Neural cell (in vitro differentiated cells): ENCODE measurements at regions not wholly inside any gene's neighbourhood (a gene's known extent, or its start where the extent isn't known, plus 50 kb on each side); places are given as distances from the start of the nearest gene placed in this dataset.

Experiments used
- H2AFZ ChIP-seq: fragments of 200-600, 300-800 bp; sonication (generic), shearing (Covaris generic); 2 replicates; pipeline ENCODE4 v1.6.0; 2014; ENCODE audit warnings: low read depth, mild to moderate bottlenecking, antibody characterized with exemption, low read length, moderate library complexity
- H3F3A ChIP-seq: fragments of 200-600 bp; shearing (Covaris generic); 2 replicates; pipeline ENCODE4 v1.6.1; 2016; ENCODE audit warnings: mild to moderate bottlenecking, moderate library complexity, mixed read lengths, antibody characterized with exemption, low read length; ENCODE audit not compliant: insufficient read depth, poor library complexity, severe bottlenecking
- H3K27ac ChIP-seq: fragments of 200-600, 300-800 bp; sonication (generic), shearing (Covaris generic); 2 replicates; pipeline ENCODE4 v1.5.1; 2014; ENCODE audit warnings: mild to moderate bottlenecking, low read length, moderate library complexity
- H3K27me3 ChIP-seq: fragments of 300-800, 200-600 bp; sonication (generic), shearing (Covaris generic); 2 replicates; pipeline ENCODE4 v1.6.0; 2014; ENCODE audit warnings: mild to moderate bottlenecking, low read depth, low read length, moderate library complexity; ENCODE audit not compliant: insufficient read depth
- H3K36me3 ChIP-seq: fragments of 300-800, 200-600 bp; sonication (generic), shearing (Covaris generic); 2 replicates; pipeline ENCODE4 v1.5.1; 2014; ENCODE audit warnings: mild to moderate bottlenecking, antibody characterized with exemption, low read length, moderate library complexity; ENCODE audit not compliant: insufficient read depth
- H3K4me2 ChIP-seq: fragments of 300-800, 200-600 bp; sonication (generic), shearing (Covaris generic); 2 replicates; pipeline ENCODE4 v1.6.0; 2014; ENCODE audit warnings: mild to moderate bottlenecking, low read length
- H3K4me3 ChIP-seq: fragments of 300-800, 200-600 bp; sonication (generic), shearing (Covaris generic); 2 replicates; pipeline ENCODE4 v1.5.1; 2014; ENCODE audit warnings: mild to moderate bottlenecking, low read length, moderate library complexity
- H3K79me2 ChIP-seq: fragments of 200-600 bp; shearing (Covaris generic); replicated peaks from 2 replicates; pipeline ENCODE4 v1.6.0; 2014; ENCODE audit warnings: mild to moderate bottlenecking, low read length, moderate library complexity; ENCODE audit not compliant: insufficient read depth
- H3K9ac ChIP-seq: fragments of 300-800, 200-600 bp; sonication (generic), shearing (Covaris generic); 2 replicates; pipeline ENCODE4 v1.6.1; 2016; ENCODE audit warnings: mild to moderate bottlenecking, low read length, mixed read lengths
- H3K9me2 ChIP-seq: fragments of 200-600 bp; shearing (Covaris generic); 2 replicates; pipeline ENCODE4 v1.6.1; 2016; ENCODE audit warnings: mild to moderate bottlenecking, low read length, mixed read lengths; ENCODE audit not compliant: insufficient read depth
- H3K9me3 ChIP-seq: fragments of 200-600, 300-800 bp; sonication (generic), shearing (Covaris generic); 2 replicates; pipeline ENCODE4 v1.6.1; 2016; ENCODE audit warnings: mild to moderate bottlenecking, mixed run types, low read length, moderate library complexity, mixed read lengths
- H4K20me1 ChIP-seq: fragments of 200-600 bp; shearing (Covaris generic); 2 replicates; pipeline ENCODE4 v1.6.1; 2016; ENCODE audit warnings: mild to moderate bottlenecking, mixed run types; ENCODE audit not compliant: insufficient read depth
- CTCF ChIP-seq: fragments of 450-650 bp; IDR thresholded peaks from 2 replicates; pipeline ENCODE4 v1.5.1; 2014; ENCODE audit warnings: antibody characterized with exemption, mild to moderate bottlenecking, moderate library complexity; ENCODE audit not compliant: poor library complexity, severe bottlenecking
- EP300 ChIP-seq: fragments of 450-650 bp; conservative IDR thresholded peaks from 2 replicates; pipeline ENCODE4 v1.6.1; 2014; ENCODE audit warnings: antibody characterized with exemption, mild to moderate bottlenecking, moderate library complexity; ENCODE audit not compliant: poor library complexity, severe bottlenecking
- EZH2 ChIP-seq: fragments of 200-600, 300-800 bp; shearing (Covaris generic), sonication (generic); IDR thresholded peaks from 2 replicates; pipeline ENCODE4 v1.6.1; 2014; ENCODE audit warnings: antibody characterized with exemption, low read length, borderline replicate concordance, mild to moderate bottlenecking; ENCODE audit not compliant: insufficient read depth, poor library complexity, severe bottlenecking
- MXI1 ChIP-seq: fragments of 450-650 bp; conservative IDR thresholded peaks from 2 replicates; pipeline ENCODE4 v1.6.1; 2014; ENCODE audit warnings: antibody characterized with exemption, mild to moderate bottlenecking; ENCODE audit not compliant: poor library complexity, severe bottlenecking
- POLR2AphosphoS5 ChIP-seq: IDR thresholded peaks from 2 replicates; pipeline ENCODE4 v1.6.1; 2012
- RAD21 ChIP-seq: fragments of 450-650 bp; conservative IDR thresholded peaks from 2 replicates; pipeline ENCODE4 v1.6.1; 2014; ENCODE audit warnings: antibody characterized with exemption, mild to moderate bottlenecking, moderate library complexity
- REST ChIP-seq: IDR thresholded peaks from 2 replicates; pipeline ENCODE4 v1.6.1; 2012; ENCODE audit warnings: borderline replicate concordance
- SMC3 ChIP-seq: fragments of 450-650 bp; conservative IDR thresholded peaks from 2 replicates; pipeline ENCODE4 v1.6.1; 2014; ENCODE audit warnings: antibody characterized with exemption, mild to moderate bottlenecking, moderate library complexity; ENCODE audit not compliant: poor library complexity
- TAF1 ChIP-seq: IDR thresholded peaks from 2 replicates; pipeline ENCODE4 v1.6.1; 2012; ENCODE audit warnings: low read depth

GRCh38 chr2:146826388-146826787 is 1018.4 kb upstream of the ACVR2A start:
- TF ChIP-seq EZH2 (no peak), RAD21 (no peak), SMC3 (no peak), TAF1 (no peak)
- H3K79me2 ChIP-seq, result no peaks in the 10 kb centered on the region
- no peak overlapping the region for H3K9ac ChIP-seq
- no peak overlapping the region for H2AFZ ChIP-seq
- H3K4me2 ChIP-seq, result no peak overlapping the region
- H4K20me1 ChIP-seq, result no peaks in the 10 kb centered on the region
- H3K27me3 ChIP-seq, result no peaks in the 10 kb centered on the region
- H3F3A ChIP-seq, result no peaks in the 10 kb centered on the region
- no peaks in the 10 kb centered on the region for H3K9me3 ChIP-seq
- H3K36me3 ChIP-seq, result no peaks in the 10 kb centered on the region
- no peaks in the 10 kb centered on the region for H3K9me2 ChIP-seq
- H3K27ac ChIP-seq, result no peak overlapping the region
- H3K4me3 ChIP-seq, result no peak overlapping the region

DNA sequence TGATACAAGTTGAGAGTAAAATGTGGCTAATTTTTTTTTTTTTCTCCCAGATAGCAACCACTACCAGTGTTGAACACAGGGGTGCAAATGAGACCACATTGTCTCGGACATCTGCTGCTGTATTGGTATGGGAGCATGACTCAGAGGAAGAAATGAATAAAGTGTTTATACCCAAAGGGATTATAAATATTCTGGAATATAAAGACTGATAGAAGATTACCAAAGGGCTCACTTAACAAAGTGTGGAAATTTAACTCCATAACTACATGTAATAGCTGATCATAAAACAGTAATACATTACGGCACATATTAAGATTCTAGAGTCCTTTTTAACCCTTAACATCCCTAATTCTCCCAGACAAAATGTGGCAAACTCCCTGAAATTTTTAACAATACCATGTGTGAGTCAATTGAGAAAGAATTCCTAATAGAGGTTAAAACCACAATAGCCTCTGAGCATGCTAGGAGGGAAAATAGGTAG is 1023.0 kb upstream of the ACVR2A start:
- no peak overlapping the region for H3K9ac ChIP-seq
- H3K27ac ChIP-seq, result no peak overlapping the region
- H3K9me3 ChIP-seq, result no peaks in the 10 kb centered on the region
- no peak overlapping the region for H3K4me2 ChIP-seq
- no peaks in the 10 kb centered on the region for H3K79me2 ChIP-seq
- H3K9me2 ChIP-seq, result no peaks in the 10 kb centered on the region
- no peaks in the 10 kb centered on the region for H3K27me3 ChIP-seq
- H3K4me3 ChIP-seq, result no peak overlapping the region
- H3F3A ChIP-seq, result no peaks in the 10 kb centered on the region
- H3K36me3 ChIP-seq, result no peaks in the 10 kb centered on the region
- H2AFZ ChIP-seq, result no peak overlapping the region
- H4K20me1 ChIP-seq, result no peaks in the 10 kb centered on the region
- TF ChIP-seq RAD21 (no peak), TAF1 (no peak), POLR2AphosphoS5 (no peak), MXI1 (no peak), EZH2 (no peak), SMC3 (no peak), REST (no peak), CTCF (no peak)

GRCh38 chr2:146820672-146821071 is 1024.2 kb upstream of the ACVR2A start:
- Histone ChIP-seq H3K9me3 (no peaks in the 10 kb centered on the region), H3K9ac (no peak overlapping the region), H3K4me2 (no peak overlapping the region), H3K36me3 (no peaks in the 10 kb centered on the region), H3K4me3 (no peak overlapping the region), H2AFZ (no peak overlapping the region), H3K79me2 (no peaks in the 10 kb centered on the region), H3K27ac (no peak overlapping the region), H4K20me1 (no peaks in the 10 kb centered on the region), H3F3A (no peaks in the 10 kb centered on the region), H3K27me3 (no peaks in the 10 kb centered on the region), H3K9me2 (no peaks in the 10 kb centered on the region)
- TF ChIP-seq POLR2AphosphoS5 (no peak), CTCF (no peak), SMC3 (no peak), RAD21 (no peak), MXI1 (no peak), TAF1 (no peak), EP300 (no peak), REST (no peak), EZH2 (no peak)
